HG02840 (cell line): ENCODE measurements at regions not wholly inside any gene's neighbourhood (a gene's known extent, or its start where the extent isn't known, plus 50 kb on each side); places are given as distances from the start of the nearest gene placed in this dataset.
"Not testable (repeated sequence)": the region's sequence is repeated elsewhere in the genome, so short reads cannot be mapped to it uniquely, and the experiment has no call there.

ENCODE experiments used
- ATAC-seq: cut with Tn5 transposase; IDR thresholded peaks from one replicate; pipeline ENCODE4 v1.9.1; 2021; ENCODE audit warnings: mild to moderate bottlenecking, moderate library complexity, moderate number of reproducible peaks; ENCODE audit not compliant: unreplicated experiment, low FRiP score

- no peak for ATAC-seq
Measured at GRCh38 chr10:81704596-81704995, 170.4 kb upstream of the NRG3 start.

GRCh38 chr10:81708416-81708815 is 166.6 kb upstream of the NRG3 start:
- ATAC-seq = no peak

GRCh38 chr10:81708929-81709328 is 166.1 kb upstream of the NRG3 start:
- ATAC-seq = no peak

- no peak for ATAC-seq
Measured at GRCh38 chr10:81722399-81722798, 152.6 kb upstream of the NRG3 start.

- ATAC-seq = no peak
Measured at GRCh38 chr10:81724431-81724830, 150.6 kb upstream of the NRG3 start.

GRCh38 chr10:81725851-81726250 is 149.1 kb upstream of the NRG3 start:
- ATAC-seq = no peak

GRCh38 chr10:81728692-81729091 is 146.3 kb upstream of the NRG3 start:
- no peak for ATAC-seq

- no peak for ATAC-seq
Measured at GRCh38 chr10:81730891-81731290, 144.1 kb upstream of the NRG3 start.

- no peak for ATAC-seq
Measured at GRCh38 chr10:81733542-81733941, 141.5 kb upstream of the NRG3 start.

- not testable (repeated sequence) for ATAC-seq
Measured at GRCh38 chr10:81735167-81735566, 139.8 kb upstream of the NRG3 start.

GRCh38 chr10:81759111-81759510 is 115.9 kb upstream of the NRG3 start:
- ATAC-seq = no peak

GRCh38 chr10:81784111-81784597 is 90.8 kb upstream of the NRG3 start:
- no peak for ATAC-seq

- no peak for ATAC-seq
Measured at GRCh38 chr10:81792729-81793128, 82.3 kb upstream of the NRG3 start.

GRCh38 chr10:81806842-81807241 is 68.2 kb upstream of the NRG3 start:
- ATAC-seq = no peak

- no peak for ATAC-seq
Measured at GRCh38 chr10:81814842-81815241, 60.2 kb upstream of the NRG3 start.

- ATAC-seq = no peak
Measured at GRCh38 chr10:81817596-81818170, 57.3 kb upstream of the NRG3 start.

- no peak for ATAC-seq
Measured at GRCh38 chr10:81820418-81820817, 54.6 kb upstream of the NRG3 start.
